Adrenal gland (tissue), 9 donors: ENCODE measurements at regions not wholly inside any gene's neighbourhood (a gene's known extent, or its start where the extent isn't known, plus 50 kb on each side); places are given as distances from the start of the nearest gene placed in this dataset.

Experiments
- DNase-seq, 7 donors: peaks; one replicate each; pipeline ENCODE4 v3.0.0-alpha.2; 2019 to 2020
- H3K27ac ChIP-seq, 5 donors: fragments of 200-600 bp; sonication (generic) in 4 of 5; 1 replicate in 3 of 5; 2 replicates in 2 of 5; pipeline versions ENCODE4 v1.5.1 to v1.8.0; 2016 to 2020; ENCODE audit warnings: mild to moderate bottlenecking in 1 of 5
- H3K27me3 ChIP-seq: fragments of 200-600 bp; 2 replicates; pipeline ENCODE4 v1.8.0; 2021
- H3K36me3 ChIP-seq, 2 donors: fragments of 200-600 bp; replicated peaks in 1 of 2; 1 replicate in 1 of 2; 2 replicates in 1 of 2; pipeline versions ENCODE4 v1.5.1 to v1.8.0; 2018 to 2022
- H3K4me1 ChIP-seq, 2 donors: fragments of 200-600 bp; replicated peaks in 1 of 2; 1 replicate in 1 of 2; 2 replicates in 1 of 2; pipeline versions ENCODE4 v1.5.1 to v1.8.0; 2018 to 2021
- H3K4me3 ChIP-seq, 4 donors: fragments of 200-600 bp; sonication (generic) in 3 of 4; one replicate each; pipeline ENCODE4 v1.5.1; 2016 to 2018
- H3K9me3 ChIP-seq, 3 donors: fragments of 200-600 bp; sonication (generic) in 1 of 3; replicated peaks in 1 of 3; 1 replicate in 2 of 3; 2 replicates in 1 of 3; pipeline versions ENCODE4 v1.5.1 to v1.8.0; 2016 to 2021
- POLR2A ChIP-seq, 2 donors: fragments of 450-650 bp; IDR thresholded peaks; one replicate each; pipeline ENCODE4 v1.6.1; 2017; ENCODE audit warnings: antibody characterized with exemption in 2 of 2, mild to moderate bottlenecking in 2 of 2, moderate library complexity in 1 of 2
- WGBS, 4 donors: extraction: QIAGEN DNeasy Blood & Tissue Kit in 2 of 4; methylation state at CpG; one replicate each; pipeline versions ENCODE4 v1.1.5 to v1.1.7; 2013 to 2017; 5-methylcytosine and 5-hydroxymethylcytosine counted together
- intact Hi-C, 2 donors: fragments of 100-400 bp; cut with DNase I; formaldehyde crosslinking; loops; one replicate each; pipeline versions ENCODE4 v1.14.1 to v1.15.0; 2022 to 2023
- TF ChIP-seq, protein P1 (sequence below), 6 experiments: fragments of 450-650 bp in 4 of 6; fragments of 200-600 bp in 2 of 6; sonication (generic) in 1 of 6; IDR thresholded peaks; 1 replicate in 5 of 6; 2 replicates in 1 of 6; pipeline versions ENCODE4 v1.5.1 to v1.8.0; 2016 to 2021; ENCODE audit warnings: antibody characterized with exemption in 6 of 6, mild to moderate bottlenecking in 2 of 6, moderate library complexity in 1 of 6
- donor health status: healthy with polysubstance abuse.
- donor health status: Bipolar disorder and iron deficiency.
- donor health status: DM: yes; HTN: yes; CAD: no.
- donor health status: DM: no; HTN: no; CAD: no.
- donor health status: DM: no; HTN: no; CAD: no.

GRCh38 chr15:55007561-55007960 lies 189.2 kb downstream of the RSL24D1 start:
- peak; percentile 23 to 66 (median 30) for DNase-seq
- H3K27me3 ChIP-seq = no peaks in the 10 kb centered on the region
- 65 to 71% (median 69%) methylated on average over 5 of the region's 5 CpGs for WGBS, 4 donors

GRCh38 chr15:55005679-55006078 lies 191.1 kb downstream of the RSL24D1 start:
- Histone ChIP-seq H3K4me1 (no peaks in the 10 kb centered on the region), H3K36me3 (no peaks in the 10 kb centered on the region), H3K27me3 (no peaks in the 10 kb centered on the region), H3K4me3 (no peak overlapping the region), H3K27ac (no peak overlapping the region), H3K9me3 (no peaks in the 10 kb centered on the region)
- no peak for DNase-seq
- TF ChIP-seq, protein P1, sequence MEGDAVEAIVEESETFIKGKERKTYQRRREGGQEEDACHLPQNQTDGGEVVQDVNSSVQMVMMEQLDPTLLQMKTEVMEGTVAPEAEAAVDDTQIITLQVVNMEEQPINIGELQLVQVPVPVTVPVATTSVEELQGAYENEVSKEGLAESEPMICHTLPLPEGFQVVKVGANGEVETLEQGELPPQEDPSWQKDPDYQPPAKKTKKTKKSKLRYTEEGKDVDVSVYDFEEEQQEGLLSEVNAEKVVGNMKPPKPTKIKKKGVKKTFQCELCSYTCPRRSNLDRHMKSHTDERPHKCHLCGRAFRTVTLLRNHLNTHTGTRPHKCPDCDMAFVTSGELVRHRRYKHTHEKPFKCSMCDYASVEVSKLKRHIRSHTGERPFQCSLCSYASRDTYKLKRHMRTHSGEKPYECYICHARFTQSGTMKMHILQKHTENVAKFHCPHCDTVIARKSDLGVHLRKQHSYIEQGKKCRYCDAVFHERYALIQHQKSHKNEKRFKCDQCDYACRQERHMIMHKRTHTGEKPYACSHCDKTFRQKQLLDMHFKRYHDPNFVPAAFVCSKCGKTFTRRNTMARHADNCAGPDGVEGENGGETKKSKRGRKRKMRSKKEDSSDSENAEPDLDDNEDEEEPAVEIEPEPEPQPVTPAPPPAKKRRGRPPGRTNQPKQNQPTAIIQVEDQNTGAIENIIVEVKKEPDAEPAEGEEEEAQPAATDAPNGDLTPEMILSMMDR (IDR thresholded peaks at IDR 0.05) = no peak
- no peak for TF ChIP-seq POLR2A (IDR thresholded peaks at IDR 0.05)
- intact Hi-C loops = no loop called here

More at GRCh38 chr15:55007561-55007960, 189.2 kb downstream of the RSL24D1 start:
- no peaks in the 10 kb centered on the region for H3K36me3 ChIP-seq
- TF ChIP-seq POLR2A (IDR thresholded peaks at IDR 0.05) = no peak
- TF ChIP-seq, protein P1 (IDR thresholded peaks at IDR 0.05) = no peak
- no peak overlapping the region for H3K4me3 ChIP-seq
- H3K27ac ChIP-seq = peak overlapping the region in 1 of 5 donors; percentile 16
- intact Hi-C loops = no loop called here
- H3K4me1 ChIP-seq = no peaks in the 10 kb centered on the region
- H3K9me3 ChIP-seq = no peaks in the 10 kb centered on the region

GRCh38 chr15:55003965-55004873 lies 192.5 kb downstream of the RSL24D1 start:
- Histone ChIP-seq H3K27ac (no peak overlapping the region), H3K36me3 (no peaks in the 10 kb centered on the region), H3K27me3 (no peaks in the 10 kb centered on the region), H3K4me1 (no peaks in the 10 kb centered on the region), H3K9me3 (no peaks in the 10 kb centered on the region), H3K4me3 (no peak overlapping the region)
- WGBS, 4 donors = 46 to 52% (median 46%) methylated on average over 9 of the region's 9 CpGs
- TF ChIP-seq, protein P1 (IDR thresholded peaks at IDR 0.05) = no peak
- no peak for TF ChIP-seq POLR2A (IDR thresholded peaks at IDR 0.05)
- DNase-seq = no peak
- intact Hi-C loops = no loop called here

DNA sequence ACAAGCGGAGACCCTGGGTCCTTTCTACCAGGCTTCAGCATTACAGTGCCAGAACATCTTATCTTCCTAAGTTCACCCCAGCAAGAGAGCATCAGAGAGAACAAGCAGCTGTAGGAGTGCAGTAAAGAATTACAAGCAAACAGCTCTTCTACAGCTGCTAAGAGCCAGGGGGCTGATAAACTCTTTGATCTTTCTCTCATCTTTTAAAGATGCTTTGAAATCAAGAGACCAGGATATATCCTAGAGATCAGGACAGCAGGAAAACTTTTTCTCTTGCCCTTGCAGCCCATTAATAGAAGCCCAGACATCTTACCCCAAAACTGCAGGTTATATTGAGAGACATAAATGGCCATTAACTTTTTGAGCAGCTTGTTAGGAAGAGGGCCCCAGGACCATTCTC lies 198.1 kb downstream of the RSL24D1 start:
- Histone ChIP-seq H3K9me3 (no peaks in the 10 kb centered on the region), H3K36me3 (no peaks in the 10 kb centered on the region), H3K27me3 (no peaks in the 10 kb centered on the region), H3K4me3 (no peak overlapping the region), H3K4me1 (no peaks in the 10 kb centered on the region), H3K27ac (no peak overlapping the region)
- WGBS, 4 donors = 81 to 97% (median 90%) methylated on average over 1 of the region's 1 CpG; no CpG with 5 or more reads in 1 of the 4 donors
- no peak for TF ChIP-seq POLR2A (IDR thresholded peaks at IDR 0.05)
- TF ChIP-seq, protein P1 (IDR thresholded peaks at IDR 0.05) = no peak
- intact Hi-C loops = no loop called here
- no peak for DNase-seq
